DOHH2 (cell line): ENCODE measurements at regions not wholly inside any gene's neighbourhood (a gene's known extent, or its start where the extent isn't known, plus 50 kb on each side); places are given as distances from the start of the nearest gene placed in this dataset.

Experiments
- H3F3A ChIP-seq: fragments of 200-600 bp; sonication (generic), shearing (Covaris generic); 2 replicates; pipeline ENCODE4 v1.6.0; 2016; ENCODE audit warnings: antibody characterized with exemption, mild to moderate bottlenecking; ENCODE audit not compliant: control insufficient read depth, insufficient read depth
- H3K27ac ChIP-seq: fragments of 200-600 bp; sonication (generic); 2 replicates; pipeline ENCODE4 v1.5.1; 2014; ENCODE audit warnings: low read depth, mild to moderate bottlenecking, low read length, moderate library complexity
- H3K27me3 ChIP-seq: fragments of 200-600 bp; sonication (generic); 2 replicates; pipeline ENCODE4 v1.6.1; 2014; ENCODE audit warnings: mild to moderate bottlenecking, low read length, mixed read lengths; ENCODE audit not compliant: control insufficient read depth
- H3K36me3 ChIP-seq: fragments of 200-600 bp; sonication (generic); 2 replicates; pipeline ENCODE4 v1.6.1; 2014; ENCODE audit warnings: mild to moderate bottlenecking, low read length, moderate library complexity, mixed read lengths; ENCODE audit not compliant: control insufficient read depth
- H3K4me1 ChIP-seq: fragments of 200-600 bp; sonication (generic); 2 replicates; pipeline ENCODE4 v1.6.1; 2014; ENCODE audit warnings: mild to moderate bottlenecking, low read length, mixed read lengths; ENCODE audit not compliant: control insufficient read depth
- H3K4me2 ChIP-seq: fragments of 200-600 bp; sonication (generic); 2 replicates; pipeline ENCODE4 v1.6.0; 2014; ENCODE audit warnings: mild to moderate bottlenecking, low read length, moderate library complexity
- H3K4me3 ChIP-seq: fragments of 200-600 bp; sonication (generic); 2 replicates; pipeline ENCODE4 v1.5.1; 2014; ENCODE audit warnings: mild to moderate bottlenecking, low read length, mixed read lengths
- H3K79me2 ChIP-seq: fragments of 200-600 bp; sonication (generic); 2 replicates; pipeline ENCODE4 v1.6.1; 2014; ENCODE audit warnings: mild to moderate bottlenecking, low read length, mixed read lengths; ENCODE audit not compliant: control insufficient read depth
- H3K9me2 ChIP-seq: fragments of 200-600 bp; sonication (generic); replicated peaks from 2 replicates; pipeline ENCODE4 v1.6.1; 2014; ENCODE audit warnings: mild to moderate bottlenecking, low read length, mixed read lengths; ENCODE audit not compliant: control insufficient read depth
- H3K9me3 ChIP-seq: fragments of 200-600 bp; sonication (generic); 2 replicates; pipeline ENCODE4 v1.6.1; 2014; ENCODE audit warnings: antibody characterized with exemption, low read length, mixed read lengths; ENCODE audit not compliant: control insufficient read depth, insufficient read depth
- H4K20me1 ChIP-seq: fragments of 200-600 bp; sonication (generic); 2 replicates; pipeline ENCODE4 v1.6.0; 2014; ENCODE audit warnings: low read depth, mild to moderate bottlenecking, antibody characterized with exemption, low read length, moderate library complexity; ENCODE audit not compliant: control insufficient read depth, insufficient read depth
- EZH2phosphoT487 ChIP-seq: fragments of 200-600 bp; sonication (generic); IDR thresholded peaks from 2 replicates; pipeline ENCODE4 v1.6.1; 2017; ENCODE audit warnings: borderline replicate concordance, mild to moderate bottlenecking, antibody characterized with exemption, low read length, moderate library complexity, mixed read lengths
- TF ChIP-seq, protein P1 (sequence below): fragments of 200-600 bp; sonication (generic); IDR thresholded peaks from one replicate; pipeline ENCODE4 v1.5.1; 2014; ENCODE audit warnings: antibody characterized with exemption, mild to moderate bottlenecking, low read depth, low read length; ENCODE audit not compliant: poor library complexity, severe bottlenecking

- Histone ChIP-seq H3K27ac (no peak overlapping the region), H3K79me2 (no peaks in the 10 kb centered on the region), H4K20me1 (no peaks in the 10 kb centered on the region), H3K4me2 (no peak overlapping the region), H3K9me2 (no peaks in the 10 kb centered on the region), H3F3A (no peaks in the 10 kb centered on the region), H3K9me3 (peaks cover 16% of the 10 kb centered on the region; the same call in 1 of the 2 replicates), H3K4me3 (no peak overlapping the region), H3K36me3 (no peaks in the 10 kb centered on the region), H3K27me3 (no peaks in the 10 kb centered on the region), H3K4me1 (no peaks in the 10 kb centered on the region)
- TF ChIP-seq, protein P1, sequence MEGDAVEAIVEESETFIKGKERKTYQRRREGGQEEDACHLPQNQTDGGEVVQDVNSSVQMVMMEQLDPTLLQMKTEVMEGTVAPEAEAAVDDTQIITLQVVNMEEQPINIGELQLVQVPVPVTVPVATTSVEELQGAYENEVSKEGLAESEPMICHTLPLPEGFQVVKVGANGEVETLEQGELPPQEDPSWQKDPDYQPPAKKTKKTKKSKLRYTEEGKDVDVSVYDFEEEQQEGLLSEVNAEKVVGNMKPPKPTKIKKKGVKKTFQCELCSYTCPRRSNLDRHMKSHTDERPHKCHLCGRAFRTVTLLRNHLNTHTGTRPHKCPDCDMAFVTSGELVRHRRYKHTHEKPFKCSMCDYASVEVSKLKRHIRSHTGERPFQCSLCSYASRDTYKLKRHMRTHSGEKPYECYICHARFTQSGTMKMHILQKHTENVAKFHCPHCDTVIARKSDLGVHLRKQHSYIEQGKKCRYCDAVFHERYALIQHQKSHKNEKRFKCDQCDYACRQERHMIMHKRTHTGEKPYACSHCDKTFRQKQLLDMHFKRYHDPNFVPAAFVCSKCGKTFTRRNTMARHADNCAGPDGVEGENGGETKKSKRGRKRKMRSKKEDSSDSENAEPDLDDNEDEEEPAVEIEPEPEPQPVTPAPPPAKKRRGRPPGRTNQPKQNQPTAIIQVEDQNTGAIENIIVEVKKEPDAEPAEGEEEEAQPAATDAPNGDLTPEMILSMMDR = no peak
- no peak for TF ChIP-seq EZH2phosphoT487
These were observed 58.7 kb upstream of the CFAP46 start for GRCh38 chr10:133001114-133001513.

DNA sequence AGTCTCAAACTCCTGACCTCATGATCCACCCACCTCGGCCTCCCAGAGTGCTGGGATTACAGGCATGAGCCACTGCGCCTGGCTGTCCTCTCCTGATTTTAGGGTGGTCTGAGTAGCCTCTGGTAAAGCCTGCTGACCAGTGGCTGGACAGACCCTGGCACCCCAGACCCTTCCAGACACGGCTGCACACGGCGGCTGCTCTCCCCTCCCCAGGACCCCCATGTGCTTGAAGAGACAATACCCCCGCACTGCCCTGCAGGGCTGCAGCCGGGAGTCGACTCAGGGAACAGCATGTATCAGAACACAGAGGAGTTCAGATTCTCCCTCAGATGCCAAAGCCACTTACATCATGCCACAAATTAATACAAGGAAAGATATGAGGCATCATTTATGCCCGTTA lies 58.3 kb upstream of the CFAP46 start:
- no peaks in the 10 kb centered on the region for H3K36me3 ChIP-seq
- no peak overlapping the region for H3K27ac ChIP-seq
- H3K27me3 ChIP-seq = no peaks in the 10 kb centered on the region
- TF ChIP-seq EZH2phosphoT487 = no peak
- TF ChIP-seq, protein P1 = no peak
- no peaks in the 10 kb centered on the region for H3K9me2 ChIP-seq
- H3K9me3 ChIP-seq = peaks cover 15% of the 10 kb centered on the region; the same call in 1 of the 2 replicates
- H3F3A ChIP-seq = no peaks in the 10 kb centered on the region
- no peaks in the 10 kb centered on the region for H4K20me1 ChIP-seq
- H3K4me3 ChIP-seq = no peak overlapping the region
- H3K4me2 ChIP-seq = no peak overlapping the region
- H3K4me1 ChIP-seq = no peaks in the 10 kb centered on the region
- H3K79me2 ChIP-seq = no peaks in the 10 kb centered on the region

- Histone ChIP-seq H3K4me1 (no peaks in the 10 kb centered on the region), H3K36me3 (no peaks in the 10 kb centered on the region), H3K27ac (no peak overlapping the region), H4K20me1 (no peaks in the 10 kb centered on the region), H3K9me3 (no peaks in the 10 kb centered on the region; the same call in 1 of the 2 replicates), H3F3A (no peaks in the 10 kb centered on the region), H3K79me2 (no peaks in the 10 kb centered on the region), H3K9me2 (no peaks in the 10 kb centered on the region), H3K4me3 (no peak overlapping the region), H3K27me3 (no peaks in the 10 kb centered on the region), H3K4me2 (no peak overlapping the region)
- TF ChIP-seq EZH2phosphoT487 = no peak
- TF ChIP-seq, protein P1 = no peak
These were observed 55.3 kb upstream of the CFAP46 start for GRCh38 chr10:132997517-132998265.
